Retinal pigment epithelial cell (primary cell): ENCODE measurements at regions not wholly inside any gene's neighbourhood (a gene's known extent, or its start where the extent isn't known, plus 50 kb on each side); places are given as distances from the start of the nearest gene placed in this dataset.

Experiments
- DNase-seq: peaks from one replicate; pipeline ENCODE4 v3.0.0-alpha.2; 2010; ENCODE audit warnings: low read depth
- H3K4me3 ChIP-seq: 2 replicates; pipeline ENCODE4 v1.5.1; 2011; ENCODE audit warnings: mild to moderate bottlenecking, low read length, control low read depth, moderate library complexity
- TF ChIP-seq, protein P1 (sequence below): conservative IDR thresholded peaks from 2 replicates; pipeline ENCODE4 v1.5.1; 2011; ENCODE audit warnings: low read depth, low read length, control low read depth, inconsistent platforms

DNA sequence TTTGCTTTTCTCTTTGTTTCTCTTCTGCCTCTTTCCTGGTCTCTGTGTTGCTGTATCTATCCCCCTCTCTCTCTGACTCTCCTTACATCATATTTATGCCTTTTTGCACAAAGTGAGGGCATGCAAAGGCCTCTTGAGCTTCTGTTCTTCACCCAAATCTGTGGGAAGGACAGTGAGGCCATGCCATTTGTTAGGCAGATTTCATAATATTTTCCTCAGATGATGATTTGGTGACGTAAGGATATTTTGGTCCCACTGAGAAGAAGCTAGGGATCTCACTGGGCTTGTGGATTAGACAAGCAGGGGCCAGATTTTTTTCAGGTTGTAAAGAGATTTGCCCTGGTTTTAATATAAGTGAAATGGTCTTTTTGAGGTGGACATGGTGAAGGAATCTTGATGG is 249.4 kb upstream of the USP24 start:
- no peak for DNase-seq
- no peak overlapping the region for H3K4me3 ChIP-seq
- TF ChIP-seq, protein P1, sequence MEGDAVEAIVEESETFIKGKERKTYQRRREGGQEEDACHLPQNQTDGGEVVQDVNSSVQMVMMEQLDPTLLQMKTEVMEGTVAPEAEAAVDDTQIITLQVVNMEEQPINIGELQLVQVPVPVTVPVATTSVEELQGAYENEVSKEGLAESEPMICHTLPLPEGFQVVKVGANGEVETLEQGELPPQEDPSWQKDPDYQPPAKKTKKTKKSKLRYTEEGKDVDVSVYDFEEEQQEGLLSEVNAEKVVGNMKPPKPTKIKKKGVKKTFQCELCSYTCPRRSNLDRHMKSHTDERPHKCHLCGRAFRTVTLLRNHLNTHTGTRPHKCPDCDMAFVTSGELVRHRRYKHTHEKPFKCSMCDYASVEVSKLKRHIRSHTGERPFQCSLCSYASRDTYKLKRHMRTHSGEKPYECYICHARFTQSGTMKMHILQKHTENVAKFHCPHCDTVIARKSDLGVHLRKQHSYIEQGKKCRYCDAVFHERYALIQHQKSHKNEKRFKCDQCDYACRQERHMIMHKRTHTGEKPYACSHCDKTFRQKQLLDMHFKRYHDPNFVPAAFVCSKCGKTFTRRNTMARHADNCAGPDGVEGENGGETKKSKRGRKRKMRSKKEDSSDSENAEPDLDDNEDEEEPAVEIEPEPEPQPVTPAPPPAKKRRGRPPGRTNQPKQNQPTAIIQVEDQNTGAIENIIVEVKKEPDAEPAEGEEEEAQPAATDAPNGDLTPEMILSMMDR = no peak

DNA sequence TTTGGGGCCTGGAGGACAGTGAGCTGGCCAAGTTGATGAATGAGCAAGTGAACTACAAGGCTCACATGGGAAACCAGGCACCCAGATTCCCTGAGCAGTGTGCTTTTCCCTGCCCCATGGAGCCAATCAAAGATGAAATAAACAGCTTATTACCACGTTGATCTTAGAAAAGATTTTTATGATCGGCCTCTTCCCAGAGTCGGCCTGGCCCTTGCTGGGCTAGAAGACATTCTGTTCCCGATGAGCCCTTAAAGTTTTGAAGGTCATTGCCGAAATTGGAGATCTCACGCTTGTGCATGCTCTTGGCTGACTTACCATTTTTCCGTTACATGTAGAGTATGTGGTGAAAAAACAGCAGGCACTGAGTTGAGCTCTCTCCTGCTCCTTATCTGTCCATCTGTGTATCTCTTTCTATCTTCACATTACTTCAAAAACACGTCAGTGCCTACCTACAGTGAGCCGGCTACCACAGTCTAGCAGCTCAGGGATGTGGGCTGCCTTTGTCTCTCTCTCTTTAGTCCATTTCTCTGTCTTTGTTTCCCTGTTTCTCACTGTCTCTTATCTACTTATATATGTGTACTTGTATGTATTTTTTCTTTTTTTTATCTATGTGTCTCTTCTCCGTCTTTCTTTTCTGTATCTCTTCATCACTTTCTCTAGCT is 248.8 kb upstream of the USP24 start:
- TF ChIP-seq, protein P1 = no peak
- no peak for DNase-seq

DNA sequence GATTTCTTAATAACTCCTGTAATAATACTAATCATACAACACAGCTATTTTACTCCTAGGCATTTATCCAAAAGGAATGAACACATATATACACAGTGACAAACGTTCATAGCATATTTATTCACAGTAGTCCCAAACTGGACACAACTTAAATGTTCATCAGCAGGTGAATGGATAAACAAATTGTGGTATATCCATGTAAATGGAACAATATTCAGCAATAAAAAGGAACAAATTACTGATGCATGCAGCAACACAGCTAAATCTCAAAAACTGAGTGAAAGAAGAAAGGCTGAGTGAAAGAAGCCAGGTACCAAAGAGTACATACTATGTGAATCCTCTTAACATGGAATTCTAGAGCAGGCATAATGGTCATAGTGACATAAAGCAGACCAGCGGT is 242.7 kb upstream of the USP24 start:
- DNase-seq = no peak
- no peak overlapping the region for H3K4me3 ChIP-seq
- TF ChIP-seq, protein P1 = no peak

More for the DNA sequence above, 248.8 kb upstream of the USP24 start:
- no peak overlapping the region for H3K4me3 ChIP-seq

DNA sequence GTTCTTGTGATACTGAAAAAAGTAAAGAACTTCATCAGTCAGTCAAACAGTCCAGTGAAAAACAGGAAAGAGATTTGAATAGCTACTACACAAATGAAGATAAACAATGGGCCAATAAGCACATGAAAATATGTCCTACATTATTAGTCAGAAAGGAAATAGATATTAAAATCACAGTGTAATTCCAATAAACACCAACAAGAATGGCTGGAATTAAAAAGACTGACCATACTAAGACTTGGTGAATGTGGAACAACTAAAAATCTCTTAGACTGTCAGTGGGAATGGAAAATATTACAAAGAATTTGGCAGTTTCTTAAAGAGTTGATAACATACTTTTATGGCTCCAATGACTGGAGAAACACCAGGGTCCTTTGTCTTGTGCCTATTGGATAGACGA is 241.8 kb upstream of the USP24 start:
- TF ChIP-seq, protein P1 = no peak
- DNase-seq = no peak
- H3K4me3 ChIP-seq = no peak overlapping the region

DNA sequence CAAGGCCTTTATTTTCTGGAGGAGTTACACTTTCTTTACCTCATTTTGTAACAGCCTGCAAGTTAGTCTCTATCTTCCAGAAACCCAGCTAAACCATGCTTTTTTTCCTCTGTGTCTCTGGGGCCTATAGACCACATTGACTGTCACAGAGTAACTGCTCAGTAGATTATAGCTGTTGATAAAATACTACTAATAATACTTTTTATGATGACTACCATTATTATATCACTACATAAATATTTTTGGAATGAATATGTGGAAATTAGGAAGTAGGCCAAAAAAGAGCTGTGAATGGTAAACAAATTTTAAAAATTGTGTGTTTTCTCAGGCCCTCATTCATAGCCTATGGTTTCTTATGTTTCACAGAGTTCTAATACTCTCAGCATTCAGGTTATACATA is 233.1 kb upstream of the USP24 start:
- no peak overlapping the region for H3K4me3 ChIP-seq
- no peak for DNase-seq
- TF ChIP-seq, protein P1 = no peak

DNA sequence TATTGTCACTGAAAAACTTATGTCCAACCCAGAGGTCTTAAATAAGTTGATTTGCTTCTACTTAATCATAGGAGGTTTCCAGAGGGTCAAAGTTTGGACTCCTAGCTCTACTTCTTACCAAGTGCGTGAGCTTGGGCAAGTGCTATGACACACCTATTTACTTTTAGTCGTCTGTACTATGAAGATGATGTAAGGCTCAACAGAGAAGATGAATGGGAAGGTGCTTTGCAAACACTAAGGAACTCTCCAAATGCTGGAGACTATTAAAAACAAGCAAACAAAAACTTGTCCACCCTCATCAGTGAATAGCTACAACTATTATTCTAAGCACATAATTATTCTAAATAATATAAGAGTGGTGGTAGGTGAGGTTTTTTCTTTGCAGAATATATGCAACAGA is 232.3 kb upstream of the USP24 start:
- no peak for DNase-seq
- TF ChIP-seq, protein P1 = no peak
- H3K4me3 ChIP-seq = no peak overlapping the region

DNA sequence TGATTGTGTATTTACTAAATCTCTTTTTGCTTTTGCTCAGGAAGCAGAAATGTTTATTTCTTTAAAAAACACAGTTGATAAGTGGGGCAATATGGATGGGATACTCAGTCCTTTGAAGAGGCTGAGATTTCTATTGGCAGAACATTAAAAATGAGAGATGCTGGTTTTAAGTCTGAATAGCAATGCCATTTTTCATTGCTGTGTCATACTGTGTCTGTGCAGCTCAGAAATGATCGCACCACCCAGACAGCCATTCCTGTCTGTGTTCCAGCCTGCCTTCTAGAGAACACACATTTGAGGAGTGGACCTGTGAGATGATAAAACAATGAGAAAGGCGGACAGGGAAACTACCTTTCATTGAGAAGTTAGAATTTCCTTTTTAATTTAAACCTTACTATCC is 231.2 kb upstream of the USP24 start:
- H3K4me3 ChIP-seq = no peak overlapping the region
- DNase-seq = no peak
- TF ChIP-seq, protein P1 = no peak
